DMS 273 (cell line): ENCODE measurements at regions not wholly inside any gene's neighbourhood (a gene's known extent, or its start where the extent isn't known, plus 50 kb on each side); places are given as distances from the start of the nearest gene placed in this dataset.
A peak's percentile ranks its signal among the peaks of the same experiment; 100 is the strongest.

Experiments used
- DNase-seq: peaks from one replicate; lab custom pipeline; 2025; ENCODE audit not compliant: unreplicated experiment; lab: John Stamatoyannopoulos, UW

DNA sequence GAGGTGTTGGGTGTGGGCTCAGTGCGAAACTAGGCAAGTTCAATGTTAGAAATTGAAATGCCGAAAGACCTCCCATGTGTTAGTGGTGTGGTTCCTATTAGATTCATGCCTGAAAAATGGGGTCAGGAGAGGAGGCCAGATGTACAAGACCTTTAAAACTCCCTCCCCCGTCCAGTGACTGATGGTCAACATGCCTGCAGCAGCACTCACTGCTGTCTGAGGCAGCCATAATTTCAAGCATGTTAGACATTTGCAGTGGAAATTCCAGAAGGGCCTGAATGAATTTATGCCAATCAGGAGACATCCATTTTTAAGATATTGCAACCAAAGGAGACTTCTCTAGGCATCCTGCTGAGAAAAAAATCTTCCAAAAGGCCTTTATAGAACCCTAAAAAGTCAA is 426.9 kb upstream of the NBEA start:
- DNase-seq, result no peak

DNA sequence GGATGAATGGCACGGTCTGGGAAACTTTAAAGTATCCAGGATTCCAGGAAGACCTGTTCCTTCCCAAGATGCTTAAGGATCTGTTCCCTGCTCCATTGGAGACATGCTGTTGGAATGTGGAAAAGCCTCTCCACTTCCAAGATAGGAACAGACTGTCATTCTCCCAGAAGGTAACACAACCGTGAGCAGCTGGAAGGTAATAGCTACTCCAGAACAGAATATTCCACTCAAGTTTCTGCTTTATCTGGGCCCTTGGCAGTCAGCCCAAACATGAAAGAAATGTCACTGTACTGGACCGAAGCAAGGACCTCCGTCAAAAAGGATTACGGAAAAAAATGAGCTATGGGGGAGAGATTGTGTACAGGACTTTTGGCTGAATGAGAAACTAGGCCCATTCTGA is 420.9 kb upstream of the NBEA start:
- no peak for DNase-seq

GRCh38 chr13:34522808-34523207 is 419.3 kb upstream of the NBEA start:
- DNase-seq, result no peak

DNA sequence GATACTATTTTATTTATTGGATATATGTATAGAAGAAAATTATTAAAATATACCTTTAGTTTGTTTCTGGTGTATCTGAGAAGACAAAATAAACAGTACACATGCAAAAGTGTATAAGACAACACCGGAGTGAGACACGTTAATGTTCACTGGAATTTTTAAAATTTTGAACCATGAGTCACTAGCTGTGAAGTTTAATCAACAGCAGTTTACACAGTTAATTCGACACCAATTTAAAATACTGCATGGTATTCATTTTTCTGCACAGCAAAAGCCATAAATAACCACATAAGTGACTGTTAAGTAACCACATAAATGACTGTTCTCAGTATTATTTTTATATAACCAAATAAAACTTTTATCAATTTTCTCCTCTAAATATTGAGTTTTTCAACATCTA is 418.7 kb upstream of the NBEA start:
- DNase-seq, result no peak

- DNase-seq, result no peak
Observed at GRCh38 chr13:34533941-34534340, 408.1 kb upstream of the NBEA start.

- no peak for DNase-seq
Observed at GRCh38 chr13:34542321-34542720, 399.7 kb upstream of the NBEA start.

- no peak for DNase-seq
Observed at GRCh38 chr13:34543836-34544235, 398.2 kb upstream of the NBEA start.

DNA sequence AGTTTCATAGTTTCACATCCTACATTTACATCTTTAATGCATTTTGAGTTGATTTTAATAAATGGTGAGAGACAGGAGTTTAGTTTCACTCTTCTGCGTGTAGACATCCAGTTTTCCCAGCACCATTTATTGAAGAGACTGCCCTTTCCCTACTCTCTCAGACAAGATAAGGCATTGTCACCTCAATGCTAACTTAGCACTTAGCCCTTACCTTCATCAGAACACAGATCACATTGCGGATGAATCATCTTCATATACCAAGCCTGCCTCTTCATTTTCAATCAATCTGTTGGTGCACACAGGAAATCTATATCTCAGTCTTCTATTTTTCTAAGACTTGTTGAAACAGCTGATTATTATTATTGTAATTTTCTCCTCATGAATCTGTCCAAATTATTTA is 396.6 kb upstream of the NBEA start:
- no peak for DNase-seq

GRCh38 chr13:34546344-34547250 is 395.5 kb upstream of the NBEA start:
- DNase-seq, result no peak

- DNase-seq, result no peak
Observed at GRCh38 chr13:34547929-34548328, 394.1 kb upstream of the NBEA start.

DNA sequence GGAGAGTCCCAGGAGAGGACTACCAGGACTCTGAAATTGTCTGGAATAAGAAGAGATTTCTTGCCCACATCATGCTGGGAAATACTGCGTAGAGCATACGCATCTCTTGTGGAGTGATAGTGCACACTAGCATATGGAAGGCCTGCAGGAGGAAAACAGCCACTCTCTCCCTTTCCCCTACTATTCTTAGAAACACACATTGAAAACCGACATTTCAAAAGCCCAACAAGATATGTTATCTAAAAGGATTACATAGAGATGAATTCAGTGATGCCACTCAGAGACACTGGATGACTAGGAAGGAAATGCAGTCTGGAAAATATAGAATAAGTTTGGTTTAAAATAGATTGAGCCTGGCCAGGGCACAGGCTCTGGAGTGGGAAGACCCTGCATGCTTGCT is 388.7 kb upstream of the NBEA start:
- no peak for DNase-seq

- DNase-seq, result no peak
Observed at GRCh38 chr13:34555988-34556387, 386.1 kb upstream of the NBEA start.

DNA sequence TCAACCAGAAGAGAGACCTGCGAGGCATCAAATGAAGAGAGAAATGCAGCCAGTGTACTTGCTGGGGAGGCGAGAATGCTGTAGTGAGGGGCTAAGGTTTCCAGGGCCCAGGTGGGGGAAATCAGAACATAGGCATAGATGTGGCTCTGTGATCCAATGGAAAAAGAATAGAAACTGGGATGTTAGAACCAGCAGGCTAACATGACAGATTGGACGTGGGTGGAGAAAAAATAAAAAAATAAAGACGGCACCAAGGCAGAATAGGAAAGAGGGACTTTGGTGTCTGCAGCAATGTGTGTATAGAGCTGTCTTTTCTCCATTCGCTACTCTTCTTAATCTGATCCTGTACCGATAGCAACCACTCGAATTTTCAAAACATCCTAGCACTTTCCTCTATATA is 381.0 kb upstream of the NBEA start:
- no peak for DNase-seq

- no peak for DNase-seq
Observed at GRCh38 chr13:34567597-34567996, 374.5 kb upstream of the NBEA start.

- DNase-seq, result peak; percentile 0
Observed at GRCh38 chr13:34570698-34571353, 371.2 kb upstream of the NBEA start.

GRCh38 chr13:34571716-34572115 is 370.4 kb upstream of the NBEA start:
- DNase-seq, result peak; percentile 5

DNA sequence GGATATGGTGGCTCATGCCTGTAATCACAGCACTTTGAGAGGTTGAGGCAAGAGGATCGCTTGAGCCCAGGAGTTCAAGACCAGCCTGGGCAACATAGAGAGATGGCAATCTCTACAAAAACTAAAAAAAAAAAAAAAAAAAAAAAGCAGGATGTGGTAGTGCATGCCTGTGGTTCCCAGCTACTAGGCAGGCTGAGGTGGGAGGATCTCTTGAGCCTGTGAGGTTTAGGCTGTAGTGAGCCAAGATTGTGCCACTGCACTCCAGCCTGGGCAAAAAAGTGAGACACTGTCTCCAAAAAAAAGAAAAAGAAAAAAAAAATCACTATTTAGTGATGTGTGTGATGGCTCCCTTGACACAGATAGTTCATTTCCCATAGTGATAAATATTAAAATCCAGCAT is 365.0 kb upstream of the NBEA start:
- DNase-seq, result no peak

DNA sequence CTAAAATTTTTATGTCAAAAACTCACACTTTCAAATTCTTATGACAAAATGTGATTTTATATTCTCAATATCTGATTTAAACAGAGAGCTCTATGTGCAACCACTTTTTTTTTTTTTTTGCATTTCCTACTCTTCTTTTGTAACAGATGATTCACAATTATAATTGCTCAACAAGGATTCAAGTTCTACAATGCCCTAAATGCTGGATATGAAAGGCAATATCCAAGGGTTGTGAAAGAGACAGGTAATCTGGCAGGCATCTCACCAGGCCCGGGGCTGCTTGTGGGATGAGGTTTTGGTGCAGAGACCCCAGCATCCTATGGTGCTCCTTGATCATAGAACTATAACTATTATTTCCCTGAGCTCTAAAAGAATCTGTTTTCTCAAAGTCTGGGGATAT is 363.6 kb upstream of the NBEA start:
- no peak for DNase-seq

GRCh38 chr13:34578917-34579316 is 363.2 kb upstream of the NBEA start:
- DNase-seq, result no peak

GRCh38 chr13:34583181-34583580 is 358.9 kb upstream of the NBEA start:
- no peak for DNase-seq

GRCh38 chr13:34587576-34587975 is 354.5 kb upstream of the NBEA start:
- peak; percentile 3 for DNase-seq

DNA sequence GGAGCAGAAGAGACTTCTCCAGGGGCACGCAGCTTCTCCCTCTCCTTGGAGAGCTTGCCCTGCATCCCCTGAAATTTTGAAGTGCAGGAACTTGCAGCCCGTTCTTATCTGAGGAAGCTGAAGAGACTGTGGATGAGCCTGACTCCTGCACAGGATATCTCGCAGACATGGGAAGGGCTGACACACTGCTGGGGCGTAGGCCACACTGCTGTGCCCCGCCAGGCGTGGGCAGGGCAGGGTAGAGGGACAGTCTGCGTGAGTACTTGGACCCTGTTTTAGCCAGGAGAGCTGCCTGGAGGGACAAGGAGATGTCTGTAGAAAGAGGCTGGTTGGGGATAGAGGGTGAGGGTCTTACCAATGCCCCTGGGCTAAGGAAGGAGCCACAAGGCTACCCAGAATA is 353.7 kb upstream of the NBEA start:
- DNase-seq, result no peak

- no peak for DNase-seq
Observed at GRCh38 chr13:34589581-34589980, 352.5 kb upstream of the NBEA start.
